ENCODE measurements at regions not wholly inside any gene's neighbourhood (a gene's known extent, or its start where the extent isn't known, plus 50 kb on each side); places are given as distances from the start of the nearest gene placed in this dataset.

DNA sequence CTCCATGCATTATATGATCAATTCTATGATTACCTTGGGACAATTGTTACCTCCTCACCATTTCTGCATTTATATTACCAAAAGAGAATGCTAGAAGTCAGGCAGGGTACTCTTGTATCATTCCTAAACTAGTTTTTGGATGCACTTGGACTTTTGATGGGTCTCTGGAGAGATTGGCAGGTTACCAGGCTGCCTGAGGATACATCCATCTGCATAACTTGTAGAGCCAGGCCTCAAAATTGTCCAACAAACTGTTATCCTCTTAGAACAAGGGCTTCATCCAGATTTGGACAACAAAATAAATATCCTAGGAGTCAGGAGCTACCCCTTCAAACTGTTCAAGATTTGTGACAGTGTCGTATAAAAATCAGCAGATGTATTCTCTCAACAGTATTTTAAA lies 326.1 kb downstream of the IL15 start:
- DNase-seq: no peak
- Histone ChIP-seq H3K27me3 (no peaks in the 10 kb centered on the region), H3K9me3 (no peaks in the 10 kb centered on the region), H3K4me1 (no peaks in the 10 kb centered on the region), H3K27ac (no peak overlapping the region), H3K4me3 (replicated peaks in 1 of 3) (no peak overlapping the region), H3K36me3 (no peaks in the 10 kb centered on the region)
- intact Hi-C loops (cut with DNase I): no loop called here
- TF ChIP-seq, protein P1, sequence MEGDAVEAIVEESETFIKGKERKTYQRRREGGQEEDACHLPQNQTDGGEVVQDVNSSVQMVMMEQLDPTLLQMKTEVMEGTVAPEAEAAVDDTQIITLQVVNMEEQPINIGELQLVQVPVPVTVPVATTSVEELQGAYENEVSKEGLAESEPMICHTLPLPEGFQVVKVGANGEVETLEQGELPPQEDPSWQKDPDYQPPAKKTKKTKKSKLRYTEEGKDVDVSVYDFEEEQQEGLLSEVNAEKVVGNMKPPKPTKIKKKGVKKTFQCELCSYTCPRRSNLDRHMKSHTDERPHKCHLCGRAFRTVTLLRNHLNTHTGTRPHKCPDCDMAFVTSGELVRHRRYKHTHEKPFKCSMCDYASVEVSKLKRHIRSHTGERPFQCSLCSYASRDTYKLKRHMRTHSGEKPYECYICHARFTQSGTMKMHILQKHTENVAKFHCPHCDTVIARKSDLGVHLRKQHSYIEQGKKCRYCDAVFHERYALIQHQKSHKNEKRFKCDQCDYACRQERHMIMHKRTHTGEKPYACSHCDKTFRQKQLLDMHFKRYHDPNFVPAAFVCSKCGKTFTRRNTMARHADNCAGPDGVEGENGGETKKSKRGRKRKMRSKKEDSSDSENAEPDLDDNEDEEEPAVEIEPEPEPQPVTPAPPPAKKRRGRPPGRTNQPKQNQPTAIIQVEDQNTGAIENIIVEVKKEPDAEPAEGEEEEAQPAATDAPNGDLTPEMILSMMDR (IDR thresholded peaks at IDR 0.05): no peak
- TF ChIP-seq POLR2A (IDR thresholded peaks at IDR 0.05): no peak
- 83 to 100% methylated on average over 1 of the region's 1 CpG for WGBS, 2 donors

DNA sequence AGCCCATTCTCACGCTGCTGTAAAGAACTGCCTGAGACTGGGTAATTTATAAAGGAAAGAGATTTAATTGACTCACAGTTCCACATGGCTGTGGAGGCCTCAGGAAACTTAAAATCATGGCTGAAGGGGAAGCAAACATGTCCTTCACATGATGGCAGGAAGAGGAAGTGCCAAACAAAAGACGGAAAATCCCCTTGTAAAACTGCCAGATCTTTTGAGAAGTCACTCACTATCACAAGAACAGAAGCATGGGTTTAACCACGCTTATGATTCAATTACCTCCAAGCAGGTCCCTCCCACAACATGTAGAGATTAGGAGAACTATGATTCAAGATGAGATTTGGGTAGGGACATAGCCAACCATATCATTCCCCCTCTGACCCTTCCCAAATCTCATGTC lies 335.5 kb downstream of the IL15 start:
- H3K27ac ChIP-seq: no peak overlapping the region
- no peaks in the 10 kb centered on the region for H3K36me3 ChIP-seq
- TF ChIP-seq POLR2A (IDR thresholded peaks at IDR 0.05): no peak
- intact Hi-C loops (cut with DNase I): no loop called here
- H3K27me3 ChIP-seq: no peaks in the 10 kb centered on the region
- WGBS, 2 donors: 85 to 86% methylated on average over 3 of the region's 3 CpGs
- no peaks in the 10 kb centered on the region for H3K9me3 ChIP-seq
- H3K4me3 ChIP-seq (replicated peaks in 1 of 3): no peak overlapping the region
- H3K4me1 ChIP-seq: no peaks in the 10 kb centered on the region
- no peak for DNase-seq

DNA sequence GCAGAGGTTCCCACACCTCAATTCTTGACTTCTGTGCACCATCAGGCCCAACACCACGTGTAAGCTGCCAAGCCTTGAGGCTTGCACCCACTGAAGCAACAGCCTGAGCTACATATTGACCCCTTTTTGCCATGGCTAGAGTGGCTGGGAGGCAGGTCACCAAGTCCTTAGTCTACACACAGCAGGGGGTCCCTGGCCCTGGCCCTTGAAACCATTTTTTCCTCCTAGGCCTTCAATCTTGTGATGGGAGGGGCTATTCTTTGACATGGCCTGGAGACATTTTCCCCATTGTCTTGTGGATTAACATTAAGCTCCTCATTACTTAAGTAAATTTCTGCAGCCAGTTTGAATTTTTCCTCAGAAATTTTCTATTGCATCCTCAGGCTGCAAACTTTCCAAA lies 336.6 kb downstream of the IL15 start:
- DNase-seq: no peak
- 27 to 63% methylated on average over 1 of the region's 1 CpG for WGBS, 2 donors

More for the DNA sequence above, 336.6 kb downstream of the IL15 start:
- intact Hi-C loops (cut with DNase I): no loop called here
- no peaks in the 10 kb centered on the region for H3K4me1 ChIP-seq
- H3K9me3 ChIP-seq: no peaks in the 10 kb centered on the region
- H3K36me3 ChIP-seq: no peaks in the 10 kb centered on the region
- H3K27me3 ChIP-seq: no peaks in the 10 kb centered on the region
- no peak overlapping the region for H3K4me3 ChIP-seq (replicated peaks in 1 of 3)
- TF ChIP-seq, protein P1 (IDR thresholded peaks at IDR 0.05): no peak
- no peak for TF ChIP-seq POLR2A (IDR thresholded peaks at IDR 0.05)
- H3K27ac ChIP-seq: no peak overlapping the region
